NCI-H2081 treated with DMSO at 0.1 percent for 48 hours (cell line): ENCODE measurements at regions not wholly inside any gene's neighbourhood (a gene's known extent, or its start where the extent isn't known, plus 50 kb on each side); places are given as distances from the start of the nearest gene placed in this dataset.
"Not testable (repeated sequence)": the region's sequence is repeated elsewhere in the genome, so short reads cannot be mapped to it uniquely, and the experiment has no call there.

Source experiments
- DNase-seq: peaks from one replicate; lab custom pipeline; 2025; lab: John Stamatoyannopoulos, UW

GRCh38 chrX:44674906-44675305 lies 132.2 kb upstream of the FUNDC1 start:
- DNase-seq: no peak

- DNase-seq: no peak
Measured at GRCh38 chrX:44669626-44670025, 127.0 kb upstream of the FUNDC1 start.

- no peak for DNase-seq
Measured at GRCh38 chrX:44667771-44668170, 125.1 kb upstream of the FUNDC1 start.

- DNase-seq: not testable (repeated sequence)
Measured at GRCh38 chrX:44657718-44658246, 115.1 kb upstream of the FUNDC1 start.

GRCh38 chrX:44651358-44651757 lies 108.7 kb upstream of the FUNDC1 start:
- no peak for DNase-seq

GRCh38 chrX:44643723-44644122 lies 101.1 kb upstream of the FUNDC1 start:
- no peak for DNase-seq

GRCh38 chrX:44637282-44637681 lies 94.6 kb upstream of the FUNDC1 start:
- no peak for DNase-seq

- DNase-seq: no peak
Measured at GRCh38 chrX:44621078-44621477, 78.4 kb upstream of the FUNDC1 start.

- DNase-seq: no peak
Measured at GRCh38 chrX:44619039-44619438, 76.4 kb upstream of the FUNDC1 start.

- no peak for DNase-seq
Measured at GRCh38 chrX:44596277-44596676, 53.6 kb upstream of the FUNDC1 start.
